ENCODE measurements at regions not wholly inside any gene's neighbourhood (a gene's known extent, or its start where the extent isn't known, plus 50 kb on each side); places are given as distances from the start of the nearest gene placed in this dataset.

GRCh38 chr4:3870567-3870962, 104.4 kb downstream of the ADRA2C start:
- TF ChIP-seq ZBTB7A (IDR thresholded peaks at IDR 0.05; ENCODE audit: low read depth), result no peak
- no peak for TF ChIP-seq EGR1 (IDR thresholded peaks at IDR 0.05)
- TF ChIP-seq CEBPB (IDR thresholded peaks at IDR 0.05), result no peak
- no peak for TF ChIP-seq TCF12 (IDR thresholded peaks at IDR 0.05; ENCODE audit: low read depth)
- TF ChIP-seq YY1 (IDR thresholded peaks at IDR 0.05; ENCODE audit: low read depth), result no peak
- TF ChIP-seq CREB1 (IDR thresholded peaks at IDR 0.05; ENCODE audit: low read depth), result no peak
- no peak for TF ChIP-seq TEAD4 (IDR thresholded peaks at IDR 0.05)
- TF ChIP-seq TAF1 (IDR thresholded peaks at IDR 0.05; ENCODE audit: low read depth), result no peak
- no peak for TF ChIP-seq NFIC (IDR thresholded peaks at IDR 0.05)

DNA sequence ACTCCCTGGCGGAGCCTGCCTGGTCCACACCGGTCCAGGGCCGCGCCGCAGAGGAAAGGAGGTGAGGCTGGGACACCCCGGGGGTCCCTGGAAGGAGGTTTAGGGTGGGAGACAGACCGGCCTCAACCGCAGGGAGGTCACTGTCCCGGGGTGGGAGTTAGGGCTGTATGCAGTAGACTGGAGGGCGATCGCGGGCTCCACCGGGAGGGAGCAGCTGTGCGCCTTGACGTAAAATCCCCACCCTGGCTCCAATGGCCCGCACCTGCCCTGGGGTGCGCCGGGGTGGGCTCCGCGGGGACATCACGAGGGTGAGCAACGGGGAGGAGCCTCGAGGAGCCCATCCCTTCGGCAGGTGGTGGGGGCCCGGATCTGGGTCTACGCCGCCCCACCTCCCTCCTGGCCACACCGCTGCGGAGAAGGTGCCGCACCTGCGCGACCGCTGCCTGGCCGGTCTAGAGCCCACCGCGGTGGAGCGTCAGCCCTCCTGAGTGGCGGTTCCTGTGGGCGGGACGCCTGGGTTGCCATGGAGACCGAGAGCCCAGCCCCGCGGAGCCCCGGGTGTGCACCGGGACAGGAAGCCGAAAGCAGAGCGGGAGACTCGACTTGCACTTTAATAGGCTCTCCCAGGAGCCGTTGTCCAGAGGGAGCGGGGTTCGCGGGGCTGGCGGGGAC, 105.1 kb downstream of the ADRA2C start:
- TF ChIP-seq TAF1 (IDR thresholded peaks at IDR 0.05; ENCODE audit: low read depth) (no peak), TCF12 (IDR thresholded peaks at IDR 0.05; ENCODE audit: low read depth) (no peak), ZBTB7A (IDR thresholded peaks at IDR 0.05; ENCODE audit: low read depth) (peak; percentile 47)

GRCh38 chr4:3871881-3872833, 106.0 kb downstream of the ADRA2C start:
- TF ChIP-seq RAD21 (IDR thresholded peaks at IDR 0.05; ENCODE audit: low read depth), result no peak
- TF ChIP-seq, protein P1, sequence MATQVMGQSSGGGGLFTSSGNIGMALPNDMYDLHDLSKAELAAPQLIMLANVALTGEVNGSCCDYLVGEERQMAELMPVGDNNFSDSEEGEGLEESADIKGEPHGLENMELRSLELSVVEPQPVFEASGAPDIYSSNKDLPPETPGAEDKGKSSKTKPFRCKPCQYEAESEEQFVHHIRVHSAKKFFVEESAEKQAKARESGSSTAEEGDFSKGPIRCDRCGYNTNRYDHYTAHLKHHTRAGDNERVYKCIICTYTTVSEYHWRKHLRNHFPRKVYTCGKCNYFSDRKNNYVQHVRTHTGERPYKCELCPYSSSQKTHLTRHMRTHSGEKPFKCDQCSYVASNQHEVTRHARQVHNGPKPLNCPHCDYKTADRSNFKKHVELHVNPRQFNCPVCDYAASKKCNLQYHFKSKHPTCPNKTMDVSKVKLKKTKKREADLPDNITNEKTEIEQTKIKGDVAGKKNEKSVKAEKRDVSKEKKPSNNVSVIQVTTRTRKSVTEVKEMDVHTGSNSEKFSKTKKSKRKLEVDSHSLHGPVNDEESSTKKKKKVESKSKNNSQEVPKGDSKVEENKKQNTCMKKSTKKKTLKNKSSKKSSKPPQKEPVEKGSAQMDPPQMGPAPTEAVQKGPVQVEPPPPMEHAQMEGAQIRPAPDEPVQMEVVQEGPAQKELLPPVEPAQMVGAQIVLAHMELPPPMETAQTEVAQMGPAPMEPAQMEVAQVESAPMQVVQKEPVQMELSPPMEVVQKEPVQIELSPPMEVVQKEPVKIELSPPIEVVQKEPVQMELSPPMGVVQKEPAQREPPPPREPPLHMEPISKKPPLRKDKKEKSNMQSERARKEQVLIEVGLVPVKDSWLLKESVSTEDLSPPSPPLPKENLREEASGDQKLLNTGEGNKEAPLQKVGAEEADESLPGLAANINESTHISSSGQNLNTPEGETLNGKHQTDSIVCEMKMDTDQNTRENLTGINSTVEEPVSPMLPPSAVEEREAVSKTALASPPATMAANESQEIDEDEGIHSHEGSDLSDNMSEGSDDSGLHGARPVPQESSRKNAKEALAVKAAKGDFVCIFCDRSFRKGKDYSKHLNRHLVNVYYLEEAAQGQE (IDR thresholded peaks at IDR 0.05; ENCODE audit: low read depth), result no peak

- TF ChIP-seq, protein P2, sequence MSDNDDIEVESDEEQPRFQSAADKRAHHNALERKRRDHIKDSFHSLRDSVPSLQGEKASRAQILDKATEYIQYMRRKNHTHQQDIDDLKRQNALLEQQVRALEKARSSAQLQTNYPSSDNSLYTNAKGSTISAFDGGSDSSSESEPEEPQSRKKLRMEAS (IDR thresholded peaks at IDR 0.05), result no peak
- no peak for TF ChIP-seq EGR1 (IDR thresholded peaks at IDR 0.05)
- TF ChIP-seq NFIC (IDR thresholded peaks at IDR 0.05), result no peak
- TF ChIP-seq ZBTB7A (IDR thresholded peaks at IDR 0.05; ENCODE audit: low read depth), result no peak
- TF ChIP-seq TCF12 (IDR thresholded peaks at IDR 0.05; ENCODE audit: low read depth), result no peak
- TF ChIP-seq, protein P1 (IDR thresholded peaks at IDR 0.05; ENCODE audit: low read depth), result no peak
- TF ChIP-seq TAF1 (IDR thresholded peaks at IDR 0.05; ENCODE audit: low read depth), result no peak
- TF ChIP-seq TEAD4 (IDR thresholded peaks at IDR 0.05), result no peak
- TF ChIP-seq YY1 (IDR thresholded peaks at IDR 0.05; ENCODE audit: low read depth), result no peak
- TF ChIP-seq RAD21 (IDR thresholded peaks at IDR 0.05; ENCODE audit: low read depth), result no peak
- no peak for TF ChIP-seq CEBPB (IDR thresholded peaks at IDR 0.05)
- TF ChIP-seq, protein P3, sequence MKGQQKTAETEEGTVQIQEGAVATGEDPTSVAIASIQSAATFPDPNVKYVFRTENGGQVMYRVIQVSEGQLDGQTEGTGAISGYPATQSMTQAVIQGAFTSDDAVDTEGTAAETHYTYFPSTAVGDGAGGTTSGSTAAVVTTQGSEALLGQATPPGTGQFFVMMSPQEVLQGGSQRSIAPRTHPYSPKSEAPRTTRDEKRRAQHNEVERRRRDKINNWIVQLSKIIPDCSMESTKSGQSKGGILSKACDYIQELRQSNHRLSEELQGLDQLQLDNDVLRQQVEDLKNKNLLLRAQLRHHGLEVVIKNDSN (IDR thresholded peaks at IDR 0.05), result no peak
- TF ChIP-seq EP300 (IDR thresholded peaks at IDR 0.05; ENCODE audit: borderline replicate concordance), result no peak
- no peak for TF ChIP-seq FOXM1 (IDR thresholded peaks at IDR 0.05; ENCODE audit: borderline replicate concordance, low read depth)
Observed at GRCh38 chr4:3872834-3873313, 106.7 kb downstream of the ADRA2C start.

DNA sequence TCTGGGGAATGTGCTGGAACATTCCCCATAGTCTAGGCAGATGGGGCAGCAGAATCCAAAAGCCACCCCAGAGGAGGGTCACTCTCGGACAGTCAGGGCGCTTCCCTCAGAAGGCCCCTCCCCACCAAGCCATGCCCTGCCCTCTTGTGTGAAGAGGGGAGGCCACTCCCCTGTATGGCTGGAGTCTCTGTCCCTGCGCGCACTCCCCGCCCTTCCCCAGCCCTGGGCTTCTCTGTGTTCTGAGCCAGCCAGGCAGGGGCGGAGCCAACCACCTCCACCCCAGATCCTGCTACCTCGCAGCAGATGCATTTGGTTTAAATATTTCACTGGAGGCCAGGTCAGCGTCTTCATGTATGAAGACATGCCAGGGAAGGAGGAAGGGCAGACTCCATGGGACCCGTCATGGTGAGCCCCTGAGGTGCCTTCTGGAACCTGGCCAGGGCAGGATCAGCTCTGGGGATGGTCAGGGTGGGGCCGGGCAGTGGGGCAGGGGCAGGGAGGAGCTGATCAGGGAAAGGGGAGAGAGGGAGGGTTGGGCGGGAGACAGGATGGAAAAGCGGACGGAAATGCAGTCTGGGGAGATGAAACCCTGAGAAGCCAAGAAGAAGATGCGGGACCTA, 107.3 kb downstream of the ADRA2C start:
- TF ChIP-seq RAD21 (IDR thresholded peaks at IDR 0.05; ENCODE audit: low read depth) (no peak), TEAD4 (IDR thresholded peaks at IDR 0.05) (no peak), TCF12 (IDR thresholded peaks at IDR 0.05; ENCODE audit: low read depth) (no peak), CREB1 (IDR thresholded peaks at IDR 0.05; ENCODE audit: low read depth) (no peak), TAF1 (IDR thresholded peaks at IDR 0.05; ENCODE audit: low read depth) (no peak), ZBTB7A (IDR thresholded peaks at IDR 0.05; ENCODE audit: low read depth) (no peak), FOXM1 (IDR thresholded peaks at IDR 0.05; ENCODE audit: borderline replicate concordance, low read depth) (no peak)
- TF ChIP-seq, protein P3 (IDR thresholded peaks at IDR 0.05), result no peak
- TF ChIP-seq, protein P1 (IDR thresholded peaks at IDR 0.05; ENCODE audit: low read depth), result no peak
